ENCODE measurements at regions not wholly inside any gene's neighbourhood (a gene's known extent, or its start where the extent isn't known, plus 50 kb on each side); places are given as distances from the start of the nearest gene placed in this dataset.

- ATAC-seq, result no peak
- FAIRE-seq, result no peak
- TF ChIP-seq ZFP36 (IDR thresholded peaks at IDR 0.05; ENCODE audit: borderline replicate concordance, partially characterized antibody) (no peak), KDM5A (IDR thresholded peaks at IDR 0.05) (no peak), NFE2L2 (conservative IDR thresholded peaks at IDR 0.05; ENCODE audit: low read length) (no peak), FOSB (CRISPR knock-in tag; IDR thresholded peaks at IDR 0.05) (no peak), RNF2 (IDR thresholded peaks at IDR 0.05; ENCODE audit: borderline replicate concordance, low read depth) (no peak)
- POLR2A ChIA-PET, result no interaction called here
- Histone ChIP-seq H3K4me3 (no peak overlapping the region), H3K4me1 (no peaks in the 10 kb centered on the region), H3K9me3 (no peaks in the 10 kb centered on the region), H3K27ac (no peak overlapping the region), H3K4me2 (no peak overlapping the region)
- DNase-seq (ENCODE audit: low read depth in 1 of 2, low spot score in 1 of 2), result no peak
- CTCF ChIA-PET, result no interaction called here
These were observed 420.9 kb upstream of the KCNH7 start for GRCh38 chr2:163259489-163259888.

- no peaks in the 10 kb centered on the region for H3K9me3 ChIP-seq
- no peak overlapping the region for H3K4me3 ChIP-seq
- ATAC-seq (no peak), FAIRE-seq (no peak), DNase-seq (ENCODE audit: low read depth in 1 of 2, low spot score in 1 of 2) (no peak)
- no peaks in the 10 kb centered on the region for H3K4me1 ChIP-seq
- CTCF ChIA-PET, result interaction anchor here (1.0 kb wide), 1 partner anchor 82 kb away, joined by 4 read pairs; no protein-coding TSS in a partner anchor
- no peak for TF ChIP-seq ATOH8 (CRISPR knock-in tag; IDR thresholded peaks at IDR 0.05; ENCODE audit: low read depth)
- TF ChIP-seq FOXS1 (CRISPR knock-in tag; IDR thresholded peaks at IDR 0.05), result no peak
- H3K4me2 ChIP-seq, result no peak overlapping the region
- POLR2A ChIA-PET, result no interaction called here
- H3K27ac ChIP-seq, result no peak overlapping the region; a peak in 1 of 6 replicates
These were observed 416.5 kb upstream of the KCNH7 start for GRCh38 chr2:163255086-163255485.

GRCh38 chr2:163253621-163254285, 415.2 kb upstream of the KCNH7 start:
- FAIRE-seq, result no peak
- Histone ChIP-seq H3K9me3 (no peaks in the 10 kb centered on the region), H3K4me3 (no peak overlapping the region), H3K27ac (no peak overlapping the region; a peak in 1 of 6 replicates), H3K4me2 (no peak overlapping the region), H3K4me1 (no peaks in the 10 kb centered on the region)
- CTCF ChIA-PET, result no interaction called here
- ATAC-seq, result no peak
- no peak for DNase-seq (ENCODE audit: low read depth in 1 of 2, low spot score in 1 of 2)
- POLR2A ChIA-PET, result no interaction called here
- 58% methylated on average over 6 of the region's 6 CpGs for WGBS (ENCODE audit: missing lambda C conversion rate)
- TF ChIP-seq MYC (IDR thresholded peaks at IDR 0.05; ENCODE audit: borderline replicate concordance, low read length) (no peak), BHLHE40 (IDR thresholded peaks at IDR 0.05; ENCODE audit: low read depth, low read length) (no peak), ZFP36 (IDR thresholded peaks at IDR 0.05; ENCODE audit: borderline replicate concordance, partially characterized antibody) (no peak), FOXS1 (CRISPR knock-in tag; IDR thresholded peaks at IDR 0.05) (no peak), NPAS2 (CRISPR knock-in tag; IDR thresholded peaks at IDR 0.05; ENCODE audit: borderline replicate concordance) (no peak), JUN (IDR thresholded peaks at IDR 0.05) (no peak), KDM1A (IDR thresholded peaks at IDR 0.05; ENCODE audit: low read depth) (no peak), HDAC2 (IDR thresholded peaks at IDR 0.05) (no peak), RCOR1 (IDR thresholded peaks at IDR 0.05; ENCODE audit: low read depth, low read length) (no peak), TP53 (CRISPR knock-in tag; IDR thresholded peaks at IDR 0.05) (no peak), EHF (CRISPR knock-in tag; IDR thresholded peaks at IDR 0.05) (no peak), ZSCAN20 (CRISPR knock-in tag; IDR thresholded peaks at IDR 0.05) (no peak), ZC3H11A (IDR thresholded peaks at IDR 0.05) (no peak), RARB (CRISPR knock-in tag; IDR thresholded peaks at IDR 0.05) (no peak), HEYL (CRISPR knock-in tag; IDR thresholded peaks at IDR 0.05) (no peak), ESRRA (IDR thresholded peaks at IDR 0.05; ENCODE audit: borderline replicate concordance, low read length) (no peak)

- ChIA-PET POLR2A (no interaction called here), CTCF (no interaction called here)
- H3K27ac ChIP-seq, result no peak overlapping the region
- H3K4me1 ChIP-seq, result no peaks in the 10 kb centered on the region
- WGBS (ENCODE audit: missing lambda C conversion rate), result 58% methylated on average over 3 of the region's 3 CpGs
- no peak overlapping the region for H3K4me3 ChIP-seq
- no peak; a peak in 1 of 6 replicates for ATAC-seq
- DNase-seq (ENCODE audit: low read depth in 1 of 2, low spot score in 1 of 2), result peak in 1 of 2 experiments; percentile 4
- H3K4me2 ChIP-seq, result no peak overlapping the region
- no peak for TF ChIP-seq EHMT2 (IDR thresholded peaks at IDR 0.05; ENCODE audit: low read depth)
- TF ChIP-seq FOXS1 (CRISPR knock-in tag; IDR thresholded peaks at IDR 0.05), result no peak
- TF ChIP-seq HES2 (IDR thresholded peaks at IDR 0.05), result no peak
- TF ChIP-seq HOXB5 (CRISPR knock-in tag; IDR thresholded peaks at IDR 0.05), result no peak
- TF ChIP-seq ATOH8 (CRISPR knock-in tag; IDR thresholded peaks at IDR 0.05; ENCODE audit: low read depth), result no peak
- TF ChIP-seq HEYL (CRISPR knock-in tag; IDR thresholded peaks at IDR 0.05), result no peak
- no peak for TF ChIP-seq MAX (IDR thresholded peaks at IDR 0.05)
- no peak for TF ChIP-seq NR3C1 (IDR thresholded peaks at IDR 0.05)
- H3K9me3 ChIP-seq, result no peaks in the 10 kb centered on the region
- FAIRE-seq, result no peak
These were observed 413.6 kb upstream of the KCNH7 start for GRCh38 chr2:163252199-163252598.

Data from A549 (cell line).